K562 (cell line): ENCODE measurements at regions not wholly inside any gene's neighbourhood (a gene's known extent, or its start where the extent isn't known, plus 50 kb on each side); places are given as distances from the start of the nearest gene placed in this dataset.
A peak's percentile ranks its signal among the peaks of the same experiment; 100 is the strongest.

Source experiments
- ATAC-seq: fragments of 200-7000 bp; cut with Tn5 transposase; 3 replicates; pipeline ENCODE4 v1.9.1; 2020; ENCODE audit warnings: moderate library complexity
- BruUV-seq: library from RNA; stranded (reverse); fragments of 400-500 nt; replicated peaks from 2 replicates; lab custom pipeline; 2021; lab: Mats Ljungman, UMichigan
- CTCF ChIA-PET: fragments of 300-600 bp; formaldehyde crosslinking; extraction: SDS; loops from one replicate; lab custom pipeline; 2021; ENCODE audit warnings: low intra/inter-chr PET ratio; lab: Yijun Ruan, JAX
- POLR2A ChIA-PET: fragments of 300-600, 350-650 bp; sonication (Branson Sonifier 250); formaldehyde crosslinking; extraction: SDS; loops from one replicate; lab custom pipeline; 2021; ENCODE audit warnings: antibody characterized with exemption, inconsistent platforms; lab: Yijun Ruan, JAX
- DNase-seq, 4 experiments: peaks; one replicate each; pipeline versions ENCODE4 v3.0.0 to v3.0.0-alpha.2; 2011 to 2018; ENCODE audit warnings: low spot score in 3 of 4, mixed read lengths in 3 of 4; ENCODE audit errors: extremely low read depth in 1 of 4
- FAIRE-seq: peaks from 2 replicates; lab custom pipeline; 2011; peaks lifted over from hg19 to GRCh38; lab: Jason Lieb, UNC
- H2AFZ ChIP-seq: 2 replicates; pipeline ENCODE4 v1.6.0; 2011; ENCODE audit warnings: low read depth, low read length, control low read depth, inconsistent platforms
- H3K27ac ChIP-seq: fragments of 200-600 bp; 3 replicates; pipeline ENCODE4 v1.8.0; 2011; ENCODE audit warnings: low read depth, mild to moderate bottlenecking, control low read depth, inconsistent platforms, low read length, moderate library complexity, mixed read lengths; ENCODE audit errors: extremely low read depth
- H3K27me3 ChIP-seq, 2 experiments: fragments of 300-600 bp in 1 of 2; 2 replicates in 1 of 2; 3 replicates in 1 of 2; pipeline versions ENCODE4 v1.6.0 to v1.8.0; 2011; ENCODE audit warnings: inconsistent platforms in 2 of 2, low read length in 2 of 2, mild to moderate bottlenecking in 1 of 2, mixed read lengths in 1 of 2, moderate library complexity in 1 of 2; ENCODE audit not compliant: control insufficient read depth in 2 of 2, insufficient read depth in 2 of 2
- H3K36me3 ChIP-seq: fragments of 300-600 bp; 3 replicates; pipeline ENCODE4 v1.8.0; 2011; ENCODE audit warnings: mild to moderate bottlenecking, low read length, inconsistent platforms; ENCODE audit not compliant: control insufficient read depth, insufficient read depth
- H3K4me1 ChIP-seq, 2 experiments: fragments of 200-600 bp in 1 of 2; replicated peaks in 1 of 2; 2 replicates in 1 of 2; 3 replicates in 1 of 2; pipeline versions ENCODE4 v1.5.1 to v1.8.0; 2011; ENCODE audit warnings: inconsistent platforms in 2 of 2, low read length in 2 of 2, mild to moderate bottlenecking in 1 of 2, mixed read lengths in 1 of 2, moderate library complexity in 1 of 2; ENCODE audit not compliant: control insufficient read depth in 2 of 2, insufficient read depth in 2 of 2
- H3K4me2 ChIP-seq: 2 replicates; pipeline ENCODE4 v1.6.1; 2011; ENCODE audit warnings: low read length, control low read depth, inconsistent platforms, mixed read lengths; ENCODE audit not compliant: insufficient read depth
- H3K4me3 ChIP-seq: fragments of 200-600 bp; sonication (generic), shearing (Covaris generic); 2 replicates; pipeline ENCODE4 v1.5.1; 2016; ENCODE audit warnings: control low read depth, inconsistent platforms
- H3K79me2 ChIP-seq: fragments of 200-600 bp; 3 replicates; pipeline ENCODE4 v1.8.0; 2011; ENCODE audit warnings: low read length, inconsistent platforms; ENCODE audit not compliant: control insufficient read depth, insufficient read depth
- H3K9ac ChIP-seq, 2 experiments: 2 replicates each; pipeline versions ENCODE4 v1.6.0 to v1.6.1; 2011; ENCODE audit warnings: low read depth in 2 of 2, low read length in 2 of 2, control low read depth in 1 of 2, inconsistent platforms in 1 of 2, mild to moderate bottlenecking in 1 of 2, mixed read lengths in 1 of 2; ENCODE audit not compliant: insufficient read depth in 1 of 2
- H3K9me1 ChIP-seq: one replicate; pipeline ENCODE4 v1.6.0; 2011; ENCODE audit warnings: inconsistent platforms, mild to moderate bottlenecking, low read length, moderate library complexity; ENCODE audit not compliant: control insufficient read depth, insufficient read depth
- H3K9me3 ChIP-seq: replicated peaks from 2 replicates; pipeline ENCODE4 v1.5.1; 2011; ENCODE audit warnings: low read depth, low read length, inconsistent platforms; ENCODE audit not compliant: control insufficient read depth, insufficient read depth
- H4K20me1 ChIP-seq: replicated peaks from 2 replicates; pipeline ENCODE4 v1.6.1; 2011; ENCODE audit warnings: low read length, inconsistent platforms, mixed read lengths; ENCODE audit not compliant: control insufficient read depth, insufficient read depth
- MLX ChIP-seq, 2 experiments: fragments of 450-650 bp in 1 of 2; sonication (generic) in 1 of 2; formaldehyde crosslinking; conservative IDR thresholded peaks; 2 replicates each; pipeline versions ENCODE4 v1.4.0 to v1.8.1; 2020 to 2022; ENCODE audit warnings: mild to moderate bottlenecking in 1 of 2, missing genetic modification reagents in 1 of 2
- WGBS: fragments of 100-300 bp; shearing (Covaris generic); methylation state at CpG from one replicate; pipeline ENCODE4 v1.1.6; 2016; ENCODE audit warnings: low coverage, mixed read lengths; ENCODE audit not compliant: insufficient coverage; ENCODE audit errors: missing lambda C conversion rate; 5-methylcytosine and 5-hydroxymethylcytosine counted together
- in situ Hi-C: fragments of 300-500 bp; cut with MboI; formaldehyde crosslinking; loops from 4 replicates; pipeline ENCODE4 v1.15.0; 2018; ENCODE audit warnings: inconsistent platforms, mixed read lengths
- intact Hi-C: fragments of 100-400 bp; cut with micrococcal nuclease; formaldehyde crosslinking; loops from 2 replicates; pipeline ENCODE4 v1.14.2; 2022
- TF ChIP-seq, protein P1 (sequence below): fragments of 250-450 bp; sonication (Bioruptor Pico); IDR thresholded peaks from 2 replicates; pipeline ENCODE4 v1.6.1; 2021; ENCODE audit warnings: mild to moderate bottlenecking
- TF ChIP-seq, protein P2 (sequence below), 3 experiments: fragments of 200-800 bp in 1 of 3; fragments of 250-450 bp in 1 of 3; fragments of 450-650 bp in 1 of 3; sonication (Bioruptor Pico) in 1 of 3; sonication (Bioruptor generic) in 1 of 3; formaldehyde crosslinking in 1 of 3; IDR thresholded peaks; 2 replicates each; pipeline versions ENCODE4 v1.6.1 to v1.8.0; 2016 to 2022; ENCODE audit warnings: mild to moderate bottlenecking in 2 of 3, missing genetic modification characterization in 2 of 3, missing compliant biosample characterization in 1 of 3, moderate library complexity in 1 of 3

GRCh38 chr1:106773206-106773605 lies 283.3 kb upstream of the PRMT6 start:
- Histone ChIP-seq H4K20me1 (no peaks in the 10 kb centered on the region), H2AFZ (no peak overlapping the region), H3K9ac (no peak overlapping the region), H3K4me1 (no peaks in the 10 kb centered on the region), H3K27ac (no peak overlapping the region), H3K27me3 (no peaks in the 10 kb centered on the region), H3K9me1 (no peaks in the 10 kb centered on the region), H3K4me3 (no peak overlapping the region), H3K36me3 (no peaks in the 10 kb centered on the region), H3K9me3 (no peaks in the 10 kb centered on the region; the same call in 1 of the 2 replicates), H3K79me2 (no peaks in the 10 kb centered on the region), H3K4me2 (no peak overlapping the region)
- ChIA-PET CTCF (no interaction called here), POLR2A (no interaction called here)
- no peak for FAIRE-seq
- BruUV-seq: no TSS peak
- intact Hi-C loops (no loop called here), in situ Hi-C loops (no loop called here)
- no peak for DNase-seq
- TF ChIP-seq MLX (CRISPR knock-in tag; conservative IDR thresholded peaks at IDR 0.05): no peak
- TF ChIP-seq, protein P1, sequence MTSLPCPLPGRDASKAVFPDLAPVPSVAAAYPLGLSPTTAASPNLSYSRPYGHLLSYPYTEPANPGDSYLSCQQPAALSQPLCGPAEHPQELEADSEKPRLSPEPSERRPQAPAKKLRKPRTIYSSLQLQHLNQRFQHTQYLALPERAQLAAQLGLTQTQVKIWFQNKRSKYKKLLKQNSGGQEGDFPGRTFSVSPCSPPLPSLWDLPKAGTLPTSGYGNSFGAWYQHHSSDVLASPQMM: no peak
- TF ChIP-seq, protein P2, sequence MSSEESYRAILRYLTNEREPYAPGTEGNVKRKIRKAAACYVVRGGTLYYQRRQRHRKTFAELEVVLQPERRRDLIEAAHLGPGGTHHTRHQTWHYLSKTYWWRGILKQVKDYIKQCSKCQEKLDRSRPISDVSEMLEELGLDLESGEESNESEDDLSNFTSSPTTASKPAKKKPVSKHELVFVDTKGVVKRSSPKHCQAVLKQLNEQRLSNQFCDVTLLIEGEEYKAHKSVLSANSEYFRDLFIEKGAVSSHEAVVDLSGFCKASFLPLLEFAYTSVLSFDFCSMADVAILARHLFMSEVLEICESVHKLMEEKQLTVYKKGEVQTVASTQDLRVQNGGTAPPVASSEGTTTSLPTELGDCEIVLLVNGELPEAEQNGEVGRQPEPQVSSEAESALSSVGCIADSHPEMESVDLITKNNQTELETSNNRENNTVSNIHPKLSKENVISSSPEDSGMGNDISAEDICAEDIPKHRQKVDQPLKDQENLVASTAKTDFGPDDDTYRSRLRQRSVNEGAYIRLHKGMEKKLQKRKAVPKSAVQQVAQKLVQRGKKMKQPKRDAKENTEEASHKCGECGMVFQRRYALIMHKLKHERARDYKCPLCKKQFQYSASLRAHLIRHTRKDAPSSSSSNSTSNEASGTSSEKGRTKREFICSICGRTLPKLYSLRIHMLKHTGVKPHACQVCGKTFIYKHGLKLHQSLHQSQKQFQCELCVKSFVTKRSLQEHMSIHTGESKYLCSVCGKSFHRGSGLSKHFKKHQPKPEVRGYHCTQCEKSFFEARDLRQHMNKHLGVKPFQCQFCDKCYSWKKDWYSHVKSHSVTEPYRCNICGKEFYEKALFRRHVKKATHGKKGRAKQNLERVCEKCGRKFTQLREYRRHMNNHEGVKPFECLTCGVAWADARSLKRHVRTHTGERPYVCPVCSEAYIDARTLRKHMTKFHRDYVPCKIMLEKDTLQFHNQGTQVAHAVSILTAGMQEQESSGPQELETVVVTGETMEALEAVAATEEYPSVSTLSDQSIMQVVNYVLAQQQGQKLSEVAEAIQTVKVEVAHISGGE (CRISPR knock-in tag; IDR thresholded peaks at IDR 0.05): peak in 1 of 3 experiments; percentile 43; a peak in 2 of 6 replicates
- whole genome bisulfite sequencing: 0% methylated on average over 2 of the region's 2 CpGs
- ATAC-seq: no peak
